ENCODE measurements at regions not wholly inside any gene's neighbourhood (a gene's known extent, or its start where the extent isn't known, plus 50 kb on each side); places are given as distances from the start of the nearest gene placed in this dataset.

DNA sequence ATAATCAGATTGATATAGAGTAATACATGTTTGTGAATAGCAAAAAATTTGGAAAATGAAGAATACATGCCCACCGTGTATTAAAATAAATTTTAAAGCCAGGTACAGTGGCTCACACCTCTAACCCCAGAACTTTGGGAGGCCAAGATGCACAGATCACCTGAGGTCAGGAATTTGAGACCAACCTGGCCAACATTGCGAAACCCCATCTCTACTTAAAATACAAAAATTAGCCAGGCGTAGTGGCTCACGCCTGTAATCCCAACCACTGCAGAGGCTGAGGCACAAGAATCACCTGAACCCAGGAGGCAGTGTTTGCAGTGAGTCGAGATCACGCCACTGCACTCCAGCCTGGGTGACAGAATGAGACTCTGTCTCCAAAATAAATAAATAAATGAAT is 266.3 kb downstream of the SI start:
- Histone ChIP-seq H3K79me2 (ENCODE audit: insufficient read depth) (no peaks in the 10 kb centered on the region), H3K9me3 (no peaks in the 10 kb centered on the region), H2AFZ (ENCODE audit: low read depth) (no peak overlapping the region), H3K9me2 (no peaks in the 10 kb centered on the region), H3K27me3 (ENCODE audit: insufficient read depth) (no peaks in the 10 kb centered on the region), H3K27ac (ENCODE audit: low read depth in 2 of 2, low read length in 1 of 2) (no peak overlapping the region), H3K4me3 (ENCODE audit: low read depth in 2 of 2, low read length in 1 of 2) (no peak overlapping the region), H3K36me3 (replicated peaks in 1 of 2; ENCODE audit: control insufficient read depth in 1 of 2, insufficient read depth in 2 of 2, low read length in 1 of 2) (no peaks in the 10 kb centered on the region), H3K4me2 (no peak overlapping the region), H4K20me1 (ENCODE audit: insufficient read depth) (no peaks in the 10 kb centered on the region), H3K9ac (no peak overlapping the region), H3K4me1 (ENCODE audit: control insufficient read depth in 1 of 2, insufficient read depth in 2 of 2, low read depth in 1 of 2, low read length in 1 of 2) (no peaks in the 10 kb centered on the region), H3F3A (replicated peaks; ENCODE audit: insufficient read depth) (no peaks in the 10 kb centered on the region)
- TF ChIP-seq SMC3 (IDR thresholded peaks at IDR 0.05; ENCODE audit: low read depth, low read length): no peak
- no peak for TF ChIP-seq FOSL2 (IDR thresholded peaks at IDR 0.05; ENCODE audit: borderline replicate concordance, low read depth)
- TF ChIP-seq RAD21 (IDR thresholded peaks at IDR 0.05; ENCODE audit: low read length): no peak
- no peak for TF ChIP-seq FOXM1 (IDR thresholded peaks at IDR 0.05; ENCODE audit: low read depth)
- TF ChIP-seq GABPA (IDR thresholded peaks at IDR 0.05; ENCODE audit: low read depth): no peak
- no peak for TF ChIP-seq REST (IDR thresholded peaks at IDR 0.05; ENCODE audit: low read depth, low read length)
- TF ChIP-seq USF2 (IDR thresholded peaks at IDR 0.05; ENCODE audit: borderline replicate concordance, low read depth, low read length): no peak
- TF ChIP-seq, protein P1, sequence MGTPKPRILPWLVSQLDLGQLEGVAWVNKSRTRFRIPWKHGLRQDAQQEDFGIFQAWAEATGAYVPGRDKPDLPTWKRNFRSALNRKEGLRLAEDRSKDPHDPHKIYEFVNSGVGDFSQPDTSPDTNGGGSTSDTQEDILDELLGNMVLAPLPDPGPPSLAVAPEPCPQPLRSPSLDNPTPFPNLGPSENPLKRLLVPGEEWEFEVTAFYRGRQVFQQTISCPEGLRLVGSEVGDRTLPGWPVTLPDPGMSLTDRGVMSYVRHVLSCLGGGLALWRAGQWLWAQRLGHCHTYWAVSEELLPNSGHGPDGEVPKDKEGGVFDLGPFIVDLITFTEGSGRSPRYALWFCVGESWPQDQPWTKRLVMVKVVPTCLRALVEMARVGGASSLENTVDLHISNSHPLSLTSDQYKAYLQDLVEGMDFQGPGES (IDR thresholded peaks at IDR 0.05; ENCODE audit: low read depth, low read length): no peak
- TF ChIP-seq TEAD4 (IDR thresholded peaks at IDR 0.05; ENCODE audit: borderline replicate concordance, insufficient read depth): no peak
- TF ChIP-seq TCF12 (IDR thresholded peaks at IDR 0.05): no peak
- TF ChIP-seq JUND (IDR thresholded peaks at IDR 0.05): no peak
- no peak for TF ChIP-seq RFX5 (IDR thresholded peaks at IDR 0.05; ENCODE audit: low read length)
- TF ChIP-seq NRF1 (IDR thresholded peaks at IDR 0.05; ENCODE audit: low read depth, low read length): no peak
- no peak for TF ChIP-seq TAF1 (IDR thresholded peaks at IDR 0.05; ENCODE audit: borderline replicate concordance, low read depth, low read length)
- 44% methylated on average over 6 of the region's 6 CpGs for WGBS (ENCODE audit: low lambda C conversion rate)
- no peak for DNase-seq
- CTCF ChIA-PET: no interaction called here
- POLR2A ChIA-PET: no interaction called here

GRCh38 chr3:164806188-164806587 is 272.1 kb downstream of the SI start:
- H3K27ac ChIP-seq (ENCODE audit: low read depth in 2 of 2, low read length in 1 of 2): no peak overlapping the region
- 21% methylated on average over 2 of the region's 2 CpGs for WGBS (ENCODE audit: low lambda C conversion rate)
- no peak overlapping the region for H3K9ac ChIP-seq
- no peak overlapping the region for H2AFZ ChIP-seq (ENCODE audit: low read depth)
- H3K27me3 ChIP-seq (ENCODE audit: insufficient read depth): no peaks in the 10 kb centered on the region
- no peak overlapping the region for H3K4me3 ChIP-seq (ENCODE audit: low read depth in 2 of 2, low read length in 1 of 2)
- ChIA-PET CTCF (no interaction called here), POLR2A (no interaction called here)
- H3K36me3 ChIP-seq (replicated peaks in 1 of 2; ENCODE audit: control insufficient read depth in 1 of 2, insufficient read depth in 2 of 2, low read length in 1 of 2): no peaks in the 10 kb centered on the region
- no peaks in the 10 kb centered on the region for H3F3A ChIP-seq (replicated peaks; ENCODE audit: insufficient read depth)
- TF ChIP-seq RXRA (IDR thresholded peaks at IDR 0.05; ENCODE audit: borderline replicate concordance, low read depth) (no peak), NFIC (IDR thresholded peaks at IDR 0.05; ENCODE audit: borderline replicate concordance) (no peak), RAD21 (IDR thresholded peaks at IDR 0.05; ENCODE audit: low read length) (peak; percentile 39; the same call in 1 of the 2 replicates), TEAD4 (IDR thresholded peaks at IDR 0.05; ENCODE audit: borderline replicate concordance, insufficient read depth) (no peak), REST (IDR thresholded peaks at IDR 0.05; ENCODE audit: low read depth, low read length) (no peak)
- H3K9me3 ChIP-seq: no peaks in the 10 kb centered on the region
- no peaks in the 10 kb centered on the region for H3K4me1 ChIP-seq (ENCODE audit: control insufficient read depth in 1 of 2, insufficient read depth in 2 of 2, low read depth in 1 of 2, low read length in 1 of 2)
- no peaks in the 10 kb centered on the region for H3K9me2 ChIP-seq
- H3K79me2 ChIP-seq (ENCODE audit: insufficient read depth): no peaks in the 10 kb centered on the region
- no peaks in the 10 kb centered on the region for H4K20me1 ChIP-seq (ENCODE audit: insufficient read depth)
- no peak overlapping the region for H3K4me2 ChIP-seq
- DNase-seq: no peak

Measured in SK-N-SH (cell line).